B cell (primary cell): ENCODE measurements at regions not wholly inside any gene's neighbourhood (a gene's known extent, or its start where the extent isn't known, plus 50 kb on each side); places are given as distances from the start of the nearest gene placed in this dataset.

Experiments used
- EZH2 ChIP-seq: IDR thresholded peaks from 2 replicates; pipeline ENCODE4 v1.6.1; 2012; ENCODE audit warnings: borderline replicate concordance, low read depth, mild to moderate bottlenecking, moderate library complexity, low read length; ENCODE audit not compliant: insufficient read depth, poor library complexity, severe bottlenecking
- TF ChIP-seq, protein P1 (sequence below): fragments of 200-600 bp; IDR thresholded peaks from one replicate; pipeline ENCODE4 v1.8.0; 2022; ENCODE audit warnings: antibody characterized with exemption, mild to moderate bottlenecking

- TF ChIP-seq, protein P1, sequence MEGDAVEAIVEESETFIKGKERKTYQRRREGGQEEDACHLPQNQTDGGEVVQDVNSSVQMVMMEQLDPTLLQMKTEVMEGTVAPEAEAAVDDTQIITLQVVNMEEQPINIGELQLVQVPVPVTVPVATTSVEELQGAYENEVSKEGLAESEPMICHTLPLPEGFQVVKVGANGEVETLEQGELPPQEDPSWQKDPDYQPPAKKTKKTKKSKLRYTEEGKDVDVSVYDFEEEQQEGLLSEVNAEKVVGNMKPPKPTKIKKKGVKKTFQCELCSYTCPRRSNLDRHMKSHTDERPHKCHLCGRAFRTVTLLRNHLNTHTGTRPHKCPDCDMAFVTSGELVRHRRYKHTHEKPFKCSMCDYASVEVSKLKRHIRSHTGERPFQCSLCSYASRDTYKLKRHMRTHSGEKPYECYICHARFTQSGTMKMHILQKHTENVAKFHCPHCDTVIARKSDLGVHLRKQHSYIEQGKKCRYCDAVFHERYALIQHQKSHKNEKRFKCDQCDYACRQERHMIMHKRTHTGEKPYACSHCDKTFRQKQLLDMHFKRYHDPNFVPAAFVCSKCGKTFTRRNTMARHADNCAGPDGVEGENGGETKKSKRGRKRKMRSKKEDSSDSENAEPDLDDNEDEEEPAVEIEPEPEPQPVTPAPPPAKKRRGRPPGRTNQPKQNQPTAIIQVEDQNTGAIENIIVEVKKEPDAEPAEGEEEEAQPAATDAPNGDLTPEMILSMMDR: no peak
- no peak for TF ChIP-seq EZH2
Measured at GRCh38 chr6:112535816-112536215, 188.7 kb downstream of the RFPL4B start.
